PC-3 (cell line): ENCODE measurements at regions not wholly inside any gene's neighbourhood (a gene's known extent, or its start where the extent isn't known, plus 50 kb on each side); places are given as distances from the start of the nearest gene placed in this dataset.

Experiments used
- EZH2 ChIP-seq: fragments of 300-600 bp; sonication (generic); IDR thresholded peaks from one replicate; pipeline ENCODE4 v1.6.1; 2017; ENCODE audit warnings: antibody characterized with exemption, mild to moderate bottlenecking, low read length; ENCODE audit not compliant: unreplicated experiment
- EZH2phosphoT487 ChIP-seq: fragments of 300-600 bp; sonication (generic); IDR thresholded peaks from 2 replicates; pipeline ENCODE4 v1.6.1; 2018; ENCODE audit warnings: mild to moderate bottlenecking, antibody characterized with exemption, low read length, borderline replicate concordance
- TF ChIP-seq, protein P1 (sequence below): fragments of 300-600 bp; sonication (generic); conservative IDR thresholded peaks from 2 replicates; pipeline ENCODE4 v1.5.1; 2017; ENCODE audit warnings: antibody characterized with exemption, low read depth, mild to moderate bottlenecking, low read length

- TF ChIP-seq, protein P1, sequence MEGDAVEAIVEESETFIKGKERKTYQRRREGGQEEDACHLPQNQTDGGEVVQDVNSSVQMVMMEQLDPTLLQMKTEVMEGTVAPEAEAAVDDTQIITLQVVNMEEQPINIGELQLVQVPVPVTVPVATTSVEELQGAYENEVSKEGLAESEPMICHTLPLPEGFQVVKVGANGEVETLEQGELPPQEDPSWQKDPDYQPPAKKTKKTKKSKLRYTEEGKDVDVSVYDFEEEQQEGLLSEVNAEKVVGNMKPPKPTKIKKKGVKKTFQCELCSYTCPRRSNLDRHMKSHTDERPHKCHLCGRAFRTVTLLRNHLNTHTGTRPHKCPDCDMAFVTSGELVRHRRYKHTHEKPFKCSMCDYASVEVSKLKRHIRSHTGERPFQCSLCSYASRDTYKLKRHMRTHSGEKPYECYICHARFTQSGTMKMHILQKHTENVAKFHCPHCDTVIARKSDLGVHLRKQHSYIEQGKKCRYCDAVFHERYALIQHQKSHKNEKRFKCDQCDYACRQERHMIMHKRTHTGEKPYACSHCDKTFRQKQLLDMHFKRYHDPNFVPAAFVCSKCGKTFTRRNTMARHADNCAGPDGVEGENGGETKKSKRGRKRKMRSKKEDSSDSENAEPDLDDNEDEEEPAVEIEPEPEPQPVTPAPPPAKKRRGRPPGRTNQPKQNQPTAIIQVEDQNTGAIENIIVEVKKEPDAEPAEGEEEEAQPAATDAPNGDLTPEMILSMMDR, result no peak
- TF ChIP-seq EZH2 (no peak), EZH2phosphoT487 (no peak)
Observed at GRCh38 chr13:34152409-34152808, 334.5 kb downstream of the RFC3 start.
